Stomach (tissue), 8 donors: ENCODE measurements at regions not wholly inside any gene's neighbourhood (a gene's known extent, or its start where the extent isn't known, plus 50 kb on each side); places are given as distances from the start of the nearest gene placed in this dataset.
A peak's percentile ranks its signal among the peaks of the same experiment; 100 is the strongest.

Source experiments
- DNase-seq, 2 donors: peaks; one replicate each; pipeline versions ENCODE4 v3.0.0 to v3.0.0-alpha.2; 2013 to 2019
- H3K27ac ChIP-seq, 5 donors: fragments of 200-600 bp in 4 of 5; sonication (generic) in 4 of 5; one replicate each; pipeline ENCODE4 v1.5.1; 2013 to 2019; ENCODE audit warnings: mild to moderate bottlenecking in 1 of 5, moderate library complexity in 1 of 5
- H3K27me3 ChIP-seq, 3 donors: fragments of 200-600 bp; sonication (generic); one replicate each; pipeline ENCODE4 v1.5.1; 2017 to 2019; ENCODE audit warnings: mixed run types in 1 of 3
- H3K36me3 ChIP-seq, 4 donors: fragments of 200-600 bp; sonication (generic); 1 replicate in 3 of 4; 2 replicates in 1 of 4; pipeline ENCODE4 v1.5.1; 2016 to 2019
- H3K4me1 ChIP-seq, 4 donors: fragments of 200-600 bp; sonication (generic); one replicate each; pipeline ENCODE4 v1.5.1; 2016 to 2019
- H3K4me3 ChIP-seq, 4 donors: fragments of 200-600 bp; sonication (generic) in 3 of 4; one replicate each; pipeline ENCODE4 v1.5.1; 2016 to 2019; ENCODE audit warnings: mild to moderate bottlenecking in 1 of 4
- H3K9me3 ChIP-seq, 4 donors: fragments of 200-600 bp; sonication (generic); one replicate each; pipeline ENCODE4 v1.5.1; 2016 to 2019
- EP300 ChIP-seq: sonication (generic); formaldehyde crosslinking; IDR thresholded peaks from one replicate; pipeline ENCODE4 v1.6.1; 2017; ENCODE audit warnings: antibody characterized with exemption
- POLR2A ChIP-seq, 4 donors: fragments of 450-650 bp; IDR thresholded peaks; one replicate each; pipeline ENCODE4 v1.6.1; 2016; ENCODE audit warnings: antibody characterized with exemption in 4 of 4, control low read depth in 2 of 4, mild to moderate bottlenecking in 1 of 4, moderate library complexity in 1 of 4
- POLR2AphosphoS5 ChIP-seq, 3 donors: sonication (generic); formaldehyde crosslinking; IDR thresholded peaks; one replicate each; pipeline ENCODE4 v1.6.1; 2016; ENCODE audit warnings: antibody characterized with exemption in 3 of 3
- WGBS, 5 donors: extraction: QIAGEN DNeasy Blood & Tissue Kit in 3 of 5; methylation state at CpG; one replicate each; pipeline versions ENCODE4 v1.1.5 to v1.1.7; 2013 to 2018; 5-methylcytosine and 5-hydroxymethylcytosine counted together
- intact Hi-C: fragments of 100-400 bp; cut with DNase I; formaldehyde crosslinking; loops from one replicate; pipeline ENCODE4 v1.15.1; 2023; ENCODE audit warnings: low total_unique reads
- TF ChIP-seq, protein P1 (sequence below), 7 experiments: fragments of 450-650 bp in 4 of 7; fragments of 200-600 bp in 3 of 7; sonication (generic) in 3 of 7; IDR thresholded peaks; one replicate each; pipeline ENCODE4 v1.5.1; 2016 to 2019; ENCODE audit warnings: antibody characterized with exemption in 7 of 7, control low read depth in 2 of 7, mild to moderate bottlenecking in 1 of 7
- donor health status: healthy with polysubstance abuse.
- donor health status: Bipolar disorder and iron deficiency.
- donor health status: healthy.

DNA sequence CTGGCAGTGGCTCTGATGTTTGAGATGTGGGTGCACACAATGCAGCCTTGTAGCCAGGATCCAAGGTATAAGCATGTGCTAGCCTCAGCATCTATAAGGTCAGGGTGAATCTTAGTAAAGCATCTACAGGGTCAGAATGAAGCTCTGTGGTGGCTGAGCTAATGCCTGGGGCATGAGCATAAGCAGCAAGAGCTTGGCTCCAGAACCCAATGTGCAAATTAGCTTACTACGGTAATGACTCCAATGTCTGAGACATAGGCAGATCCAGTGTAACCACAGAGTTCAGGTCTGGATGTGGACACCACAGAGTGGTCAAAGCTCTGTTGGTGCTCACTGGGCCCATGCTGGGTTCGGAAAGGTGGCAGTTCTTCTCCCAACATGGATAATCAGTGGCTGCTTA lies 304.5 kb upstream of the NECTIN3 start:
- no peak for TF ChIP-seq POLR2A (IDR thresholded peaks at IDR 0.05)
- TF ChIP-seq POLR2AphosphoS5 (IDR thresholded peaks at IDR 0.05) = no peak
- no peak for TF ChIP-seq EP300
- TF ChIP-seq, protein P1, sequence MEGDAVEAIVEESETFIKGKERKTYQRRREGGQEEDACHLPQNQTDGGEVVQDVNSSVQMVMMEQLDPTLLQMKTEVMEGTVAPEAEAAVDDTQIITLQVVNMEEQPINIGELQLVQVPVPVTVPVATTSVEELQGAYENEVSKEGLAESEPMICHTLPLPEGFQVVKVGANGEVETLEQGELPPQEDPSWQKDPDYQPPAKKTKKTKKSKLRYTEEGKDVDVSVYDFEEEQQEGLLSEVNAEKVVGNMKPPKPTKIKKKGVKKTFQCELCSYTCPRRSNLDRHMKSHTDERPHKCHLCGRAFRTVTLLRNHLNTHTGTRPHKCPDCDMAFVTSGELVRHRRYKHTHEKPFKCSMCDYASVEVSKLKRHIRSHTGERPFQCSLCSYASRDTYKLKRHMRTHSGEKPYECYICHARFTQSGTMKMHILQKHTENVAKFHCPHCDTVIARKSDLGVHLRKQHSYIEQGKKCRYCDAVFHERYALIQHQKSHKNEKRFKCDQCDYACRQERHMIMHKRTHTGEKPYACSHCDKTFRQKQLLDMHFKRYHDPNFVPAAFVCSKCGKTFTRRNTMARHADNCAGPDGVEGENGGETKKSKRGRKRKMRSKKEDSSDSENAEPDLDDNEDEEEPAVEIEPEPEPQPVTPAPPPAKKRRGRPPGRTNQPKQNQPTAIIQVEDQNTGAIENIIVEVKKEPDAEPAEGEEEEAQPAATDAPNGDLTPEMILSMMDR (IDR thresholded peaks at IDR 0.05) = no peak
- Histone ChIP-seq H3K9me3 (peaks cover 0 to 8% (median 3%) of the 10 kb centered on the region in 4 donors), H3K27ac (no peak overlapping the region), H3K4me1 (peaks cover 0 to 4% (median 0%) of the 10 kb centered on the region in 4 donors), H3K27me3 (no peaks in the 10 kb centered on the region), H3K4me3 (no peak overlapping the region), H3K36me3 (no peaks in the 10 kb centered on the region)
- intact Hi-C loops = no loop called here
- DNase-seq = no peak
- WGBS, 5 donors = 88 to 98% (median 93%) methylated on average over 2 of the region's 2 CpGs

- Histone ChIP-seq H3K4me3 (no peak overlapping the region), H3K27ac (no peak overlapping the region), H3K9me3 (peaks cover 0 to 8% (median 3%) of the 10 kb centered on the region in 4 donors), H3K4me1 (peaks cover 0 to 4% (median 0%) of the 10 kb centered on the region in 4 donors), H3K36me3 (no peaks in the 10 kb centered on the region), H3K27me3 (no peaks in the 10 kb centered on the region)
- intact Hi-C loops = no loop called here
- DNase-seq = no peak
- TF ChIP-seq, protein P1 (IDR thresholded peaks at IDR 0.05) = no peak
- TF ChIP-seq EP300 = no peak
These were observed 303.8 kb upstream of the NECTIN3 start for GRCh38 chr3:110767838-110768237.

GRCh38 chr3:110773413-110773954 lies 298.1 kb upstream of the NECTIN3 start:
- H3K27me3 ChIP-seq = no peaks in the 10 kb centered on the region
- peaks cover 0 to 8% (median 3%) of the 10 kb centered on the region in 4 donors for H3K9me3 ChIP-seq
- no peaks in the 10 kb centered on the region for H3K4me1 ChIP-seq
- H3K27ac ChIP-seq = no peak overlapping the region
- H3K4me3 ChIP-seq = no peak overlapping the region
- 71 to 83% (median 74%) methylated on average over 9 of the region's 9 CpGs for WGBS, 5 donors
- DNase-seq = peak in 1 of 2 donors; percentile 29
- TF ChIP-seq POLR2AphosphoS5 (IDR thresholded peaks at IDR 0.05) (peak in 1 of 3 donors; percentile 6), EP300 (no peak)
- intact Hi-C loops = no loop called here
- no peaks in the 10 kb centered on the region for H3K36me3 ChIP-seq

- TF ChIP-seq EP300 = no peak
- TF ChIP-seq, protein P1 (IDR thresholded peaks at IDR 0.05) = no peak
- TF ChIP-seq POLR2A (IDR thresholded peaks at IDR 0.05) = no peak
- no peak for TF ChIP-seq POLR2AphosphoS5 (IDR thresholded peaks at IDR 0.05)
- H3K4me1 ChIP-seq = no peaks in the 10 kb centered on the region
- intact Hi-C loops = no loop called here
- H3K36me3 ChIP-seq = no peaks in the 10 kb centered on the region
- no peaks in the 10 kb centered on the region for H3K27me3 ChIP-seq
- H3K27ac ChIP-seq = no peak overlapping the region
- no peak for DNase-seq
- 79 to 89% (median 81%) methylated on average over 7 of the region's 7 CpGs for WGBS, 5 donors
- no peaks in the 10 kb centered on the region for H3K9me3 ChIP-seq
- no peak overlapping the region for H3K4me3 ChIP-seq
These were observed 296.9 kb upstream of the NECTIN3 start for GRCh38 chr3:110774496-110775265.

- H3K36me3 ChIP-seq = no peaks in the 10 kb centered on the region
- H3K27me3 ChIP-seq = no peaks in the 10 kb centered on the region
- intact Hi-C loops = no loop called here
- H3K4me1 ChIP-seq = no peaks in the 10 kb centered on the region
- TF ChIP-seq, protein P1 (IDR thresholded peaks at IDR 0.05) = no peak
- TF ChIP-seq POLR2A (IDR thresholded peaks at IDR 0.05) (no peak), POLR2AphosphoS5 (IDR thresholded peaks at IDR 0.05) (no peak), EP300 (no peak)
- no peaks in the 10 kb centered on the region for H3K9me3 ChIP-seq
- no peak overlapping the region for H3K27ac ChIP-seq
- no peak for DNase-seq
- WGBS, 5 donors = 90 to 98% (median 93%) methylated on average over 2 of the region's 2 CpGs
- H3K4me3 ChIP-seq = no peak overlapping the region
These were observed 292.0 kb upstream of the NECTIN3 start for GRCh38 chr3:110779581-110779980.
